AG10803 (cell line): ENCODE measurements at regions not wholly inside any gene's neighbourhood (a gene's known extent, or its start where the extent isn't known, plus 50 kb on each side); places are given as distances from the start of the nearest gene placed in this dataset.
A peak's percentile ranks its signal among the peaks of the same experiment; 100 is the strongest.

Experiments
- DNase-seq: peaks from one replicate; pipeline ENCODE4 v3.0.0; 2010; ENCODE audit warnings: low read depth
- H3K4me3 ChIP-seq: 2 replicates; pipeline ENCODE4 v1.5.1; 2011; ENCODE audit warnings: mild to moderate bottlenecking, low read length, control low read depth
- CTCF ChIP-seq: conservative IDR thresholded peaks from 2 replicates; pipeline ENCODE4 v1.5.1; 2011; ENCODE audit warnings: mild to moderate bottlenecking, low read length, control low read depth, inconsistent platforms

GRCh38 chr13:50437252-50437651 is 406.2 kb downstream of the DLEU7 start:
- H3K4me3 ChIP-seq, result no peak overlapping the region
- DNase-seq, result peak; percentile 21
- no peak for TF ChIP-seq CTCF

GRCh38 chr13:50438351-50438750 is 405.1 kb downstream of the DLEU7 start:
- H3K4me3 ChIP-seq, result no peak overlapping the region
- no peak for TF ChIP-seq CTCF
- DNase-seq, result no peak

GRCh38 chr13:50441130-50441529 is 402.4 kb downstream of the DLEU7 start:
- DNase-seq, result peak; percentile 54
- no peak for TF ChIP-seq CTCF
- no peak overlapping the region for H3K4me3 ChIP-seq

- DNase-seq, result no peak
Observed at GRCh38 chr13:50444726-50445125, 398.8 kb downstream of the DLEU7 start.

GRCh38 chr13:50446611-50447010 is 396.9 kb downstream of the DLEU7 start:
- no peak for DNase-seq
- TF ChIP-seq CTCF, result no peak
- no peak overlapping the region for H3K4me3 ChIP-seq

More at GRCh38 chr13:50444726-50445125, 398.8 kb downstream of the DLEU7 start:
- H3K4me3 ChIP-seq, result no peak overlapping the region
- TF ChIP-seq CTCF, result no peak

GRCh38 chr13:50448535-50448998 is 394.9 kb downstream of the DLEU7 start:
- TF ChIP-seq CTCF, result no peak
- no peak overlapping the region for H3K4me3 ChIP-seq
- DNase-seq, result no peak

GRCh38 chr13:50449465-50449864 is 394.0 kb downstream of the DLEU7 start:
- TF ChIP-seq CTCF, result no peak
- H3K4me3 ChIP-seq, result no peak overlapping the region
- DNase-seq, result no peak
